AG04450 (cell line): ENCODE measurements at regions not wholly inside any gene's neighbourhood (a gene's known extent, or its start where the extent isn't known, plus 50 kb on each side); places are given as distances from the start of the nearest gene placed in this dataset.

Experiments
- CTCF ChIA-PET: fragments of 300-600, 350-600 bp; formaldehyde crosslinking; extraction: SDS; loops from one replicate; lab custom pipeline; 2022; ENCODE audit warnings: antibody characterized with exemption, inconsistent platforms; lab: Charles Lee
- POLR2A ChIA-PET: fragments of 350-600 bp; formaldehyde crosslinking; extraction: SDS; loops from one replicate; lab custom pipeline; 2021; ENCODE audit warnings: antibody characterized with exemption, inconsistent platforms; lab: Yijun Ruan, JAX
- DNase-seq: peaks from one replicate; pipeline ENCODE4 v3.0.0-alpha.2; 2011; ENCODE audit warnings: low read depth, low spot score
- H3K27ac ChIP-seq: one replicate; pipeline ENCODE4 v1.5.1; 2012; ENCODE audit warnings: low read depth, low read length, control low read depth
- H3K27me3 ChIP-seq: one replicate; pipeline ENCODE4 v1.6.0; 2012; ENCODE audit warnings: low read length; ENCODE audit not compliant: control insufficient read depth, insufficient read depth
- H3K4me3 ChIP-seq: 2 replicates; pipeline ENCODE4 v1.5.1; 2011; ENCODE audit warnings: mild to moderate bottlenecking, low read depth, low read length, control low read depth
- H3K9me3 ChIP-seq: 2 replicates; pipeline ENCODE4 v1.5.1; 2012; ENCODE audit warnings: low read length; ENCODE audit not compliant: control insufficient read depth, insufficient read depth
- CTCF ChIP-seq: IDR thresholded peaks from 2 replicates; pipeline ENCODE4 v1.5.1; 2011; ENCODE audit warnings: low read depth, low read length, control low read depth, inconsistent platforms

- ChIA-PET CTCF (interaction anchor here (0.6 to 0.7 kb wide), 2 partner anchors 176 to 584 kb away, joined by 3 read pairs; no protein-coding TSS in a partner anchor), POLR2A (no interaction called here)
Measured at GRCh38 chr4:23202712-23203247, 510.0 kb downstream of the GBA3 start.

GRCh38 chr4:23194751-23195150, 502.0 kb downstream of the GBA3 start:
- H3K27ac ChIP-seq = no peak overlapping the region
- H3K4me3 ChIP-seq = no peak overlapping the region
- H3K9me3 ChIP-seq = peaks cover 5% of the 10 kb centered on the region
- TF ChIP-seq CTCF = no peak
- ChIA-PET CTCF (no interaction called here), POLR2A (no interaction called here)
- H3K27me3 ChIP-seq = no peaks in the 10 kb centered on the region
- DNase-seq = no peak

More at GRCh38 chr4:23202712-23203247, 510.0 kb downstream of the GBA3 start:
- Histone ChIP-seq H3K9me3 (no peaks in the 10 kb centered on the region), H3K27me3 (no peaks in the 10 kb centered on the region), H3K4me3 (no peak overlapping the region), H3K27ac (no peak overlapping the region)
- TF ChIP-seq CTCF = no peak
- DNase-seq = no peak

GRCh38 chr4:23174179-23174578, 481.4 kb downstream of the GBA3 start:
- DNase-seq = no peak
- POLR2A ChIA-PET = no interaction called here
- Histone ChIP-seq H3K9me3 (no peaks in the 10 kb centered on the region), H3K27ac (no peak overlapping the region), H3K4me3 (no peak overlapping the region), H3K27me3 (no peaks in the 10 kb centered on the region)
- CTCF ChIA-PET = no interaction called here
- no peak for TF ChIP-seq CTCF

- POLR2A ChIA-PET = no interaction called here
- H3K27me3 ChIP-seq = no peaks in the 10 kb centered on the region
- H3K9me3 ChIP-seq = no peaks in the 10 kb centered on the region
- CTCF ChIA-PET = no interaction called here
- DNase-seq = no peak
- no peak overlapping the region for H3K27ac ChIP-seq
- no peak overlapping the region for H3K4me3 ChIP-seq
- TF ChIP-seq CTCF = no peak
Measured at GRCh38 chr4:23171976-23172375, 479.2 kb downstream of the GBA3 start.

- Histone ChIP-seq H3K9me3 (no peaks in the 10 kb centered on the region), H3K4me3 (no peak overlapping the region), H3K27ac (no peak overlapping the region), H3K27me3 (no peaks in the 10 kb centered on the region)
- ChIA-PET CTCF (interaction anchor here (0.9 kb wide), 1 partner anchor 34 kb away, joined by 3 read pairs; no protein-coding TSS in a partner anchor), POLR2A (no interaction called here)
- no peak for DNase-seq
- no peak for TF ChIP-seq CTCF
Measured at GRCh38 chr4:23169608-23170311, 477.0 kb downstream of the GBA3 start.
